Hepatocyte (in vitro differentiated cells): ENCODE measurements at regions not wholly inside any gene's neighbourhood (a gene's known extent, or its start where the extent isn't known, plus 50 kb on each side); places are given as distances from the start of the nearest gene placed in this dataset.

Source experiments
- EZH2 ChIP-seq: fragments of 200-600 bp; sonication (generic); IDR thresholded peaks from 2 replicates; pipeline ENCODE4 v1.6.1; 2016; ENCODE audit warnings: antibody characterized with exemption, mild to moderate bottlenecking, borderline replicate concordance
- TF ChIP-seq, protein P1 (sequence below): fragments of 200-600 bp; sonication (generic); IDR thresholded peaks from 2 replicates; pipeline ENCODE4 v1.5.1; 2016; ENCODE audit warnings: antibody characterized with exemption, mild to moderate bottlenecking; ENCODE audit not compliant: poor library complexity

GRCh38 chr2:58923869-58924268, 682.7 kb upstream of the FANCL start:
- TF ChIP-seq, protein P1, sequence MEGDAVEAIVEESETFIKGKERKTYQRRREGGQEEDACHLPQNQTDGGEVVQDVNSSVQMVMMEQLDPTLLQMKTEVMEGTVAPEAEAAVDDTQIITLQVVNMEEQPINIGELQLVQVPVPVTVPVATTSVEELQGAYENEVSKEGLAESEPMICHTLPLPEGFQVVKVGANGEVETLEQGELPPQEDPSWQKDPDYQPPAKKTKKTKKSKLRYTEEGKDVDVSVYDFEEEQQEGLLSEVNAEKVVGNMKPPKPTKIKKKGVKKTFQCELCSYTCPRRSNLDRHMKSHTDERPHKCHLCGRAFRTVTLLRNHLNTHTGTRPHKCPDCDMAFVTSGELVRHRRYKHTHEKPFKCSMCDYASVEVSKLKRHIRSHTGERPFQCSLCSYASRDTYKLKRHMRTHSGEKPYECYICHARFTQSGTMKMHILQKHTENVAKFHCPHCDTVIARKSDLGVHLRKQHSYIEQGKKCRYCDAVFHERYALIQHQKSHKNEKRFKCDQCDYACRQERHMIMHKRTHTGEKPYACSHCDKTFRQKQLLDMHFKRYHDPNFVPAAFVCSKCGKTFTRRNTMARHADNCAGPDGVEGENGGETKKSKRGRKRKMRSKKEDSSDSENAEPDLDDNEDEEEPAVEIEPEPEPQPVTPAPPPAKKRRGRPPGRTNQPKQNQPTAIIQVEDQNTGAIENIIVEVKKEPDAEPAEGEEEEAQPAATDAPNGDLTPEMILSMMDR = no peak
- no peak for TF ChIP-seq EZH2
